K562 (cell line): ENCODE measurements at regions not wholly inside any gene's neighbourhood (a gene's known extent, or its start where the extent isn't known, plus 50 kb on each side); places are given as distances from the start of the nearest gene placed in this dataset.

Experiments used
- ATAC-seq: fragments of 200-7000 bp; cut with Tn5 transposase; 3 replicates; pipeline ENCODE4 v1.9.1; 2020; ENCODE audit warnings: moderate library complexity
- BruUV-seq: library from RNA; stranded (reverse); fragments of 400-500 nt; replicated peaks from 2 replicates; lab custom pipeline; 2021; lab: Mats Ljungman, UMichigan
- CTCF ChIA-PET: fragments of 300-600 bp; formaldehyde crosslinking; extraction: SDS; loops from one replicate; lab custom pipeline; 2021; ENCODE audit warnings: low intra/inter-chr PET ratio; lab: Yijun Ruan, JAX
- POLR2A ChIA-PET: fragments of 300-600, 350-650 bp; sonication (Branson Sonifier 250); formaldehyde crosslinking; extraction: SDS; loops from one replicate; lab custom pipeline; 2021; ENCODE audit warnings: antibody characterized with exemption, inconsistent platforms; lab: Yijun Ruan, JAX
- DNase-seq, 4 experiments: peaks; one replicate each; pipeline versions ENCODE4 v3.0.0 to v3.0.0-alpha.2; 2011 to 2018; ENCODE audit warnings: low spot score in 3 of 4, mixed read lengths in 3 of 4; ENCODE audit errors: extremely low read depth in 1 of 4
- FAIRE-seq: peaks from 2 replicates; lab custom pipeline; 2011; peaks lifted over from hg19 to GRCh38; lab: Jason Lieb, UNC
- H2AFZ ChIP-seq: 2 replicates; pipeline ENCODE4 v1.6.0; 2011; ENCODE audit warnings: low read depth, low read length, control low read depth, inconsistent platforms
- H3K27ac ChIP-seq: fragments of 200-600 bp; 3 replicates; pipeline ENCODE4 v1.8.0; 2011; ENCODE audit warnings: low read depth, mild to moderate bottlenecking, control low read depth, inconsistent platforms, low read length, moderate library complexity, mixed read lengths; ENCODE audit errors: extremely low read depth
- H3K27me3 ChIP-seq, 2 experiments: fragments of 300-600 bp in 1 of 2; 2 replicates in 1 of 2; 3 replicates in 1 of 2; pipeline versions ENCODE4 v1.6.0 to v1.8.0; 2011; ENCODE audit warnings: inconsistent platforms in 2 of 2, low read length in 2 of 2, mild to moderate bottlenecking in 1 of 2, mixed read lengths in 1 of 2, moderate library complexity in 1 of 2; ENCODE audit not compliant: control insufficient read depth in 2 of 2, insufficient read depth in 2 of 2
- H3K36me3 ChIP-seq: fragments of 300-600 bp; 3 replicates; pipeline ENCODE4 v1.8.0; 2011; ENCODE audit warnings: mild to moderate bottlenecking, low read length, inconsistent platforms; ENCODE audit not compliant: control insufficient read depth, insufficient read depth
- H3K4me1 ChIP-seq, 2 experiments: fragments of 200-600 bp in 1 of 2; replicated peaks in 1 of 2; 2 replicates in 1 of 2; 3 replicates in 1 of 2; pipeline versions ENCODE4 v1.5.1 to v1.8.0; 2011; ENCODE audit warnings: inconsistent platforms in 2 of 2, low read length in 2 of 2, mild to moderate bottlenecking in 1 of 2, mixed read lengths in 1 of 2, moderate library complexity in 1 of 2; ENCODE audit not compliant: control insufficient read depth in 2 of 2, insufficient read depth in 2 of 2
- H3K4me2 ChIP-seq: 2 replicates; pipeline ENCODE4 v1.6.1; 2011; ENCODE audit warnings: low read length, control low read depth, inconsistent platforms, mixed read lengths; ENCODE audit not compliant: insufficient read depth
- H3K4me3 ChIP-seq: fragments of 200-600 bp; sonication (generic), shearing (Covaris generic); 2 replicates; pipeline ENCODE4 v1.5.1; 2016; ENCODE audit warnings: control low read depth, inconsistent platforms
- H3K79me2 ChIP-seq: fragments of 200-600 bp; 3 replicates; pipeline ENCODE4 v1.8.0; 2011; ENCODE audit warnings: low read length, inconsistent platforms; ENCODE audit not compliant: control insufficient read depth, insufficient read depth
- H3K9ac ChIP-seq, 2 experiments: 2 replicates each; pipeline versions ENCODE4 v1.6.0 to v1.6.1; 2011; ENCODE audit warnings: low read depth in 2 of 2, low read length in 2 of 2, control low read depth in 1 of 2, inconsistent platforms in 1 of 2, mild to moderate bottlenecking in 1 of 2, mixed read lengths in 1 of 2; ENCODE audit not compliant: insufficient read depth in 1 of 2
- H3K9me1 ChIP-seq: one replicate; pipeline ENCODE4 v1.6.0; 2011; ENCODE audit warnings: inconsistent platforms, mild to moderate bottlenecking, low read length, moderate library complexity; ENCODE audit not compliant: control insufficient read depth, insufficient read depth
- H3K9me3 ChIP-seq: replicated peaks from 2 replicates; pipeline ENCODE4 v1.5.1; 2011; ENCODE audit warnings: low read depth, low read length, inconsistent platforms; ENCODE audit not compliant: control insufficient read depth, insufficient read depth
- H4K20me1 ChIP-seq: replicated peaks from 2 replicates; pipeline ENCODE4 v1.6.1; 2011; ENCODE audit warnings: low read length, inconsistent platforms, mixed read lengths; ENCODE audit not compliant: control insufficient read depth, insufficient read depth
- ARID2 ChIP-seq: fragments of 450-650 bp; IDR thresholded peaks from 2 replicates; pipeline ENCODE4 v1.6.1; 2017; ENCODE audit warnings: antibody characterized with exemption, mild to moderate bottlenecking
- CEBPG ChIP-seq, 3 experiments: fragments of 200-800 bp in 1 of 3; sonication (Bioruptor generic) in 1 of 3; sonication (generic) in 1 of 3; formaldehyde crosslinking in 1 of 3; IDR thresholded peaks in 2 of 3; conservative IDR thresholded peaks in 1 of 3; 2 replicates each; pipeline versions ENCODE4 v1.6.1 to v1.8.0; 2016 to 2022; ENCODE audit warnings: missing compliant biosample characterization in 2 of 3, missing genetic modification characterization in 2 of 3, mild to moderate bottlenecking in 1 of 3, missing genetic modification reagents in 1 of 3
- MBD1 ChIP-seq: fragments of 250-450 bp; sonication (Bioruptor Pico); IDR thresholded peaks from 2 replicates; pipeline ENCODE4 v1.8.0; 2022; ENCODE audit warnings: inconsistent platforms
- NCOA4 ChIP-seq: fragments of 450-650 bp; IDR thresholded peaks from 2 replicates; pipeline ENCODE4 v1.6.1; 2018; ENCODE audit warnings: mild to moderate bottlenecking; ENCODE audit not compliant: partially characterized antibody
- NFE2 ChIP-seq: IDR thresholded peaks from 2 replicates; pipeline ENCODE4 v1.6.1; 2014; ENCODE audit warnings: antibody characterized with exemption, low read depth
- NR2C1 ChIP-seq, 2 experiments: fragments of 450-650 bp; IDR thresholded peaks; 2 replicates each; pipeline ENCODE4 v1.6.1; 2017; ENCODE audit warnings: mild to moderate bottlenecking in 2 of 2, antibody characterized with exemption in 1 of 2, inconsistent platforms in 1 of 2, missing compliant biosample characterization in 1 of 2, missing genetic modification characterization in 1 of 2
- PHF8 ChIP-seq: fragments of 200-600 bp; sonication (generic); IDR thresholded peaks from 2 replicates; pipeline ENCODE4 v1.6.1; 2012; ENCODE audit warnings: mixed run types, mild to moderate bottlenecking, inconsistent platforms, low read length, moderate library complexity, borderline replicate concordance
- TCFL5 ChIP-seq: fragments of 250-450 bp; sonication (Bioruptor Pico); conservative IDR thresholded peaks from 2 replicates; pipeline ENCODE4 v1.6.1; 2021; ENCODE audit warnings: mild to moderate bottlenecking, moderate library complexity, matching md5 sums
- UBTF ChIP-seq, 2 experiments: IDR thresholded peaks; 2 replicates each; pipeline ENCODE4 v1.6.1; 2012; ENCODE audit warnings: improper control_type of control experiment in 2 of 2, low read depth in 2 of 2, low read length in 2 of 2, borderline replicate concordance in 1 of 2
- ZNF431 ChIP-seq: sonication (generic); formaldehyde crosslinking; IDR thresholded peaks from 2 replicates; pipeline ENCODE4 v1.8.0; 2022; ENCODE audit warnings: mild to moderate bottlenecking, missing genetic modification reagents
- WGBS: fragments of 100-300 bp; shearing (Covaris generic); methylation state at CpG from one replicate; pipeline ENCODE4 v1.1.6; 2016; ENCODE audit warnings: low coverage, mixed read lengths; ENCODE audit not compliant: insufficient coverage; ENCODE audit errors: missing lambda C conversion rate; 5-methylcytosine and 5-hydroxymethylcytosine counted together
- in situ Hi-C: fragments of 300-500 bp; cut with MboI; formaldehyde crosslinking; loops from 4 replicates; pipeline ENCODE4 v1.15.0; 2018; ENCODE audit warnings: inconsistent platforms, mixed read lengths
- intact Hi-C: fragments of 100-400 bp; cut with micrococcal nuclease; formaldehyde crosslinking; loops from 2 replicates; pipeline ENCODE4 v1.14.2; 2022
- TF ChIP-seq, protein P1 (sequence below): sonication (generic); formaldehyde crosslinking; IDR thresholded peaks from 2 replicates; pipeline ENCODE4 v1.8.0; 2022; ENCODE audit warnings: missing genetic modification reagents, mild to moderate bottlenecking, moderate library complexity, borderline replicate concordance

GRCh38 chr16:65767125-65767524 lies 599.4 kb upstream of the CDH5 start (continued):
- TF ChIP-seq NFE2, result no peak
- no peak for TF ChIP-seq ZNF431
- TF ChIP-seq NR2C1 (IDR thresholded peaks at IDR 0.05), result no peak
- 0 out of 2 replicates have a peak, but pooled peaks have one; percentile 24 for TF ChIP-seq NR2C1 (tag; IDR thresholded peaks at IDR 0.05)
- TF ChIP-seq PHF8, result no peak
- no peak for TF ChIP-seq CEBPG (CRISPR knock-in tag; IDR thresholded peaks at IDR 0.05)
- no peak for TF ChIP-seq CEBPG (tag; conservative IDR thresholded peaks at IDR 0.05 in 1 of 2, IDR thresholded peaks at IDR 0.05 in 1 of 2)
- TF ChIP-seq, protein P1, sequence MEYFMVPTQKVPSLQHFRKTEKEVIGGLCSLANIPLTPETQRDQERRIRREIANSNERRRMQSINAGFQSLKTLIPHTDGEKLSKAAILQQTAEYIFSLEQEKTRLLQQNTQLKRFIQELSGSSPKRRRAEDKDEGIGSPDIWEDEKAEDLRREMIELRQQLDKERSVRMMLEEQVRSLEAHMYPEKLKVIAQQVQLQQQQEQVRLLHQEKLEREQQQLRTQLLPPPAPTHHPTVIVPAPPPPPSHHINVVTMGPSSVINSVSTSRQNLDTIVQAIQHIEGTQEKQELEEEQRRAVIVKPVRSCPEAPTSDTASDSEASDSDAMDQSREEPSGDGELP (CRISPR knock-in tag), result 0 out of 2 replicates have a peak, but pooled peaks have one; percentile 24
- no peak for TF ChIP-seq ARID2
- no peak for TF ChIP-seq TCFL5 (CRISPR knock-in tag)

GRCh38 chr16:65763640-65764305 lies 602.7 kb upstream of the CDH5 start:
- FAIRE-seq (no peak), DNase-seq (no peak), ATAC-seq (no peak)
- H3K9ac ChIP-seq, result no peak overlapping the region
- in situ Hi-C loops (no loop called here), intact Hi-C loops (no loop called here)
- no peaks in the 10 kb centered on the region for H3K9me1 ChIP-seq
- no peak overlapping the region for H3K4me2 ChIP-seq
- CTCF ChIA-PET, result no interaction called here
- H4K20me1 ChIP-seq, result no peaks in the 10 kb centered on the region
- TF ChIP-seq MBD1, result no peak
- no peak for TF ChIP-seq NCOA4
- no peak for TF ChIP-seq UBTF (IDR thresholded peaks at IDR 0.05; ENCODE audit: borderline replicate concordance in 1 of 2, low read depth in 2 of 2, low read length in 2 of 2)
- H3K27me3 ChIP-seq, result no peaks in the 10 kb centered on the region
- H3K79me2 ChIP-seq, result no peaks in the 10 kb centered on the region
- H2AFZ ChIP-seq, result peak overlapping the region; percentile 70; the same call in 1 of the 2 replicates
- WGBS, result 19% methylated on average over 7 of the region's 7 CpGs
- POLR2A ChIA-PET, result interaction anchor here (0.6 to 1.3 kb wide), 2 partner anchors 11 to 38 kb away, joined by 3 read pairs; no protein-coding TSS in a partner anchor
- H3K4me3 ChIP-seq, result no peak overlapping the region
- BruUV-seq, result no TSS peak
- peaks cover 0 to 11% of the 10 kb centered on the region in 2 experiments; a peak in 2 of 5 replicates for H3K4me1 ChIP-seq
- H3K27ac ChIP-seq, result no peak overlapping the region
- H3K36me3 ChIP-seq, result no peaks in the 10 kb centered on the region
- H3K9me3 ChIP-seq, result no peaks in the 10 kb centered on the region
